ENCODE measurements at regions not wholly inside any gene's neighbourhood (a gene's known extent, or its start where the extent isn't known, plus 50 kb on each side); places are given as distances from the start of the nearest gene placed in this dataset.

- no peak for DNase-seq (ENCODE audit: low read depth in 3 of 3, low spot score in 2 of 3)
Measured at GRCh38 chr7:42338916-42339540, 102.0 kb upstream of the GLI3 start.

- no peak for DNase-seq (ENCODE audit: low read depth in 3 of 3, low spot score in 2 of 3)
Measured at GRCh38 chr7:42338231-42338915, 101.4 kb upstream of the GLI3 start.

GRCh38 chr7:42337225-42337905, 100.4 kb upstream of the GLI3 start:
- DNase-seq (ENCODE audit: low read depth in 3 of 3, low spot score in 2 of 3), result no peak

DNA sequence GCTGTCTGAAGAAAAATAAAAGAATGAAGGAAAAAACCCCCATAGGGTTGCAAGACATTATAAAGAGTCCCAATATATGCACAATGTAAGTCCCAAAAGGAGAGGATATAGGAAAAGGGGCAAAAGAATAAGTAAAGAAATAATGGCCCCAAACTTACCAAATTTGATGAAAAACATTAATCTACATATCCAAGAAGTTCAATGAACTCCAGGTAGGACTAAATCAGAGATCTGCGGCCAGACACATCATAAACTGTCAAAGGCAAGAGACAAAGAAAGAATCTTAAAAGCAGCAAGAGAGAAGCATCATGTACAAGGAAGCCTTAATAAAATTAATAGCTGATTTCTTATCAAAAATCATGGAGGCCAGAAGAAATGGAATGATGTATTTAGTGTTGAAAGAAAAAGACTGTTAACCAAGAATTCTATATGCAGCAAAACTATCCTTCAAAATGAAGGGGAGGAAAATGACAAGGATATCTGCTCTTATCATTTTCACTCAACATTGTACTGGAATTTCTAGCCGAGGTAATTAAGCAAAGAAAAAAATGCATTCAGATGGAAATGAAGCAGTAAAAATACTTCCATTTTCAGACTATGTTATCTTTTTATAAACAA, 95.7 kb upstream of the GLI3 start:
- no peak for DNase-seq (ENCODE audit: low read depth in 3 of 3, low spot score in 2 of 3)

DNA sequence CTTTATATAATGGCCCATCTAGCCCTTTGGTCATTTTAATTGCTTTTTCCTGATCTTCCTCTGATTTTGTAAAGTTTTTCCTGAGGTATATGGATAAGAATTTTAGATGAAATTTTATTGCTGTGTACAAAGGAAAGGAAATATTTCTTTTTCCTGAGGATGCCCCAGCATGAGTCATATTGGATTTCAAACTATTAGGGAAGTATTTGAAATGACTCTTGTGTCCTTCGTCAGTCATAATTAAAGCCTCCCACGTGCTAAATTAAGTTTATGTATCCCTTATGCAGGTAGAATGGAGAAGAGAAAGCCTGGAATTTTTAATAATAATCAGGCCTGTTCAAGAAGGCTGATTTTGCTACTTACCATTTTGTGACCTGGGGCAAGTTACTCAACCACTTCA, 82.6 kb upstream of the GLI3 start:
- no peak for DNase-seq (ENCODE audit: low read depth in 3 of 3, low spot score in 2 of 3)

DNA sequence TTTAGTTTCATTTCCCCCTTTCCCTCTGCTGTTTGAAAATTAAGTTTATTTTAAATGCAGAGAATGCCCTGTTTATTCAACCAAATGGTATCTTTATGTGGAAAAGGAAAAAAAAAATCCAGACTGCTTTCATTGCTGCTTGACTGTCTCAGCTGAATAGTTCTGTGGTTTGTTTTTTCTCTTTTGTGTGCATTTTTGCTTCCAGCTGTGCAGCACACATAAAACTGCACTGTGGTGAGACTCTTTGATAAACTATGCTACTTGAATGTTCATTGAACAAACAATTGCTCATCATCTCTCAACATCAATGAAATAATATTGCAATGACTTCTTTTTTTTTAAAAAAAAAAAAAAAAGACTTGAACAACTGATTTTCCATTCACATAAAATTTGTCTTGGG, 78.6 kb upstream of the GLI3 start:
- no peak for DNase-seq (ENCODE audit: low read depth in 3 of 3, low spot score in 2 of 3)

DNA sequence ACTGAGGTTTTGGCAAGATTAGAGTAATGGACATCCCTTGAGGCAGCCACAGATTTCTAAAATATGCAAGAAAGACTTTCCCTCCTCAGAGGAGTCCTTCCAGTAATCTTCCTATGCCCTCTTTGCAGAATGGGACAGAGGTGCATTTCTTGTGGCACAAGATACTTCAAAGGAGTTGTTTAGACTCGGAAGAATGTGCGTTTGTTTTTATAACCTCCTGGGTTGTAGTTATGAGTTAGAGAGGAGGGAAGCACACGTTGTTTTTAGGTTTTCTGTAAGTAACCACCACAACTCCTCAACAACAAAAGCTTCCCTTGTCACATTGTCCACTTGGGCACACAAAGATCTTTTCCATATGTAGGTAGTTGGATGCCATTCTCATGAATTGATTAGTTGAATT, 78.1 kb upstream of the GLI3 start:
- no peak for DNase-seq (ENCODE audit: low read depth in 3 of 3, low spot score in 2 of 3)

DNA sequence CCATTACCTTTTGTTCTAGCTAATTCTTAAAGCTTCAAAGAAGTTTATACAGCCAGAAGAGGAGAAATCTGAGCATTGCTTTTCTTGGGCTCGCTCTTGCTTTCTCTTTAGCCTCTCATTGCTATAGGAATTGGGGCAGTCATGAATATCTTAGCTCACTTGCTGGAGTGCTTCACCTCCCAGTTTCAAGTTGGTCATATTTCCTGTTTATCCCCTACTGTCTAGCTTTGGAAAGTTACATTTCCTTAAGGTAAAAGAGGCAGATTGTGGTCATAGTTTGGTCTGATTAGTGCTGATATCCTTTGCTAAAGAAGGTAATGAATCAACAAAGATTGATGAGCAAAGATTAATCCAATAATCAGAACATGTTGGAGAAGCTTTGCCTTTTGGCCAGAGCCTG, 77.7 kb upstream of the GLI3 start:
- no peak for DNase-seq (ENCODE audit: low read depth in 3 of 3, low spot score in 2 of 3)

DNA sequence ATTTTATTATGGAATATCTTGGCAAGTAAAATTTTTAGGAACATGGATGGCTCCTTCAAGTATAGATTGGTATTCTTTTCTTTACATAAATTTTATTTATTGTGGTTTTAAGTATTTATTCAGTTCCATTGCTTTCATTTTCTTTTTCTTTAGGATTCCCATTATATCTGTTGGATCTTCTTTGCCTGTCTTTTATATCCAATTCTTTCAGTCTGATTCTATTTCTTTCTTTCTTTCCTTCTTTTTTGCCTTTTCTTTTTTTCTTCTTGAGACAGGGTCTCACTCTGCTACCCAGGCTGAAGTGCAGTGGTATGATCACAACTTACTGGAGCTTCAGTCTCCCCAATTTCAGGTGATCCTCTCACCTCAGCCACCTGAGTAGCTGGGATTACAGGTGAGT, 74.2 kb upstream of the GLI3 start:
- no peak for DNase-seq (ENCODE audit: low read depth in 3 of 3, low spot score in 2 of 3)

DNA sequence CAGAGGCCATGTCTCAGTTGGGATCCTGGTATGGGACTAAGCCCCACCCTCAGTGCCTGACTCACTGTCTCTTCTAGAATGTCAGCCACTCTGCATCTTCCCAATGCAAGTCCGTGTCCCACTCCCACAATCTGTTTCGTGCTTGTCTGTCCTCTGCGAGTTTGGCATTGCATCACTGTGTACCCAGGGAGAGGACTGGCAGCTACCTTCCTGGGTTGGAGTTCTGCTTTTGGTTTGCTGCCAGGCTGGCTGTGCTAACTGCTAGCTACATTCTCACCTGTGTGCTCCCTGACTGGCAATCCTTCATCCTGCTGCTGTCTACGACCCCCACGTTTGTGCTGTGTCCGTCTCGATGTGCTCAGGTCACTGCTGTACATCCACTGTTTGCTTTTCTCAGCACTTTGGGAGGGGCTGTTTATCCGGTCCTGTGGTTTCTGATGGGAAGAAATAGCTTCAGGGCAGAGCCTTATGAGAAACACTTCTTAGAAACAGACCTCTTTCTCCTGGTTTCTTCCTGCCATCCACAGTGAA, 56.0 kb upstream of the GLI3 start:
- DNase-seq (ENCODE audit: low read depth in 3 of 3, low spot score in 2 of 3), result no peak

- DNase-seq (ENCODE audit: low read depth in 3 of 3, low spot score in 2 of 3), result no peak
Measured at GRCh38 chr7:42289473-42289872, 52.5 kb upstream of the GLI3 start.

Measured in right renal cortex interstitium (tissue), 3 donors.